Endometrial microvascular endothelial cells (primary cell): ENCODE measurements at regions not wholly inside any gene's neighbourhood (a gene's known extent, or its start where the extent isn't known, plus 50 kb on each side); places are given as distances from the start of the nearest gene placed in this dataset.

Experiments used
- in situ Hi-C: cut with HindIII; loops from 2 replicates; pipeline ENCODE4 v1.10.0; 2017; ENCODE audit warnings: low sequenced_read_pairs, low pct_unique_long_range_greater_than_20kb; ENCODE audit errors: inconsistent ontology term

- in situ Hi-C loops, result no loop called here
Measured at GRCh38 chr3:159766563-159767185, 222.0 kb upstream of the IL12A start.

DNA sequence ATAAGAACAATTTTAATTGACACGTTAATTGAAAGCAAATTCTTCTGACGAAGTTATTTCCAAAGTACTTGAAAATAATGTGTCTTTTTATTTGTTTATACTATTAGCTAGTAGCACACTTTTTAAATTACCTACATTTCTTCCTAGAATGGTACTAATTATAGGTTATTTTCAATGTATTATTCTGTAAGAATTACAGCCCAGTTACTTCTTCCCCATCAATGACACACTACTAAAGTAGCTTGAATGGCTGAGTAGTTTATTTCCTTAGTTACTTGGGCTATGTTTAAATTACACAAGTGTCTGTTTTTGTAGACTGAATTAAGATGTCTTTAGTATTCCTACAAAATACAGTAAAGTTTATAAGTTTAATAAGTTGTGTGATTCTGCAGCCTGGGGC, 217.6 kb upstream of the IL12A start:
- in situ Hi-C loops, result loop anchor here (10.0 kb wide), 1 partner anchor 56 kb away; no protein-coding TSS in a partner anchor

GRCh38 chr3:159771865-159772611, 216.6 kb upstream of the IL12A start:
- in situ Hi-C loops, result loop anchor here (10.0 kb wide), 1 partner anchor 57 kb away; no protein-coding TSS in a partner anchor

- in situ Hi-C loops, result loop anchor here (10.0 kb wide), 1 partner anchor 59 kb away; no protein-coding TSS in a partner anchor
Measured at GRCh38 chr3:159773706-159774105, 214.9 kb upstream of the IL12A start.

DNA sequence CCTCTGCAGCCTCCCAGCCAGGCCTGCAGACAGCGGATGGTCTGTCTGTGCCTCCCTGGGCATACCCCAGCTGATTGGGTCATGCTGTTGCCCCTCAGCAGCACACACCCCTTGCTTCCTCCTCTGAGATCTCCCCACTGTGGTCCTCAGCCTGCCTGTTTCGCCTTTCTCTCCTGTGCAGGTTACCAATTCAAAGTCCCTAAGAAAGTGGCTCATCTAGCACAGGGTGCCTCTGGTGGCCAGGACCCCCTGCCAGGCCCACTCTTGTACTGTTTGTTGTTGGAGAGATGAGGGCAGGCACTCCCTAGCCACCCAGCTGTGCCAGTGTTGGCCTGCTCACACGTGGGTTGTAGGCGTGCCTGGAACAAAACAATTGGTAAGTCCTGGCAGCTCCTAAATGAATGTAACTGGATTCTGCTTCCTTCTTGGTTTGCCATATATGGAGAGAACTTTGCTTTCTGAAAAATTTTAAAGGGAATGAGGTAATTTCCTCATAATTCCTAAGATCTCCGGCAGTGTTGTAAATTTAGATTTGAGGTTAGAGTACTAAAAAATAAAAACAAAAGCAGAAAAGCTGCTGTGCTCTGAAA, 213.2 kb upstream of the IL12A start:
- in situ Hi-C loops, result loop anchor here (5.0 to 10.0 kb wide), 2 partner anchors 43 to 61 kb away; no protein-coding TSS in a partner anchor

DNA sequence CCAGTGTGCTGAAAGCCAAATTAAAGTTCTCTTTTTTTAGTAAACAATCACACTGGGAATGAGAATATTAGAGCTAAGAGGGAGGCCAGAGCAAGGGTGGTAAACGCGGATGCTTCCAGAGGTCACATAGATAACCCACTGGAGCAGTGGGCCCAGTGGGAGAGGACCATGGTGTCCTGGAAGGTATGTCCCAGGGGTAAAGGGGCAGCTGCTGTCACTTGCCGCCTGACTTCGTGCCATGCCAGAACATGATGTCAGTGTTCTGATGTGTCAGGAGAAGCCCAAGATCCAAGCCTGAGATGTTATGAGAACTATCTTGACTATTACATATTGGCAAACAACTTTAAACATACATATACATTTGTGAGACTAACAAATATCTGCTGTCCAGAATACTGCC, 211.9 kb upstream of the IL12A start:
- in situ Hi-C loops, result loop anchor here (5.0 to 10.0 kb wide), 2 partner anchors 44 to 62 kb away; no protein-coding TSS in a partner anchor

DNA sequence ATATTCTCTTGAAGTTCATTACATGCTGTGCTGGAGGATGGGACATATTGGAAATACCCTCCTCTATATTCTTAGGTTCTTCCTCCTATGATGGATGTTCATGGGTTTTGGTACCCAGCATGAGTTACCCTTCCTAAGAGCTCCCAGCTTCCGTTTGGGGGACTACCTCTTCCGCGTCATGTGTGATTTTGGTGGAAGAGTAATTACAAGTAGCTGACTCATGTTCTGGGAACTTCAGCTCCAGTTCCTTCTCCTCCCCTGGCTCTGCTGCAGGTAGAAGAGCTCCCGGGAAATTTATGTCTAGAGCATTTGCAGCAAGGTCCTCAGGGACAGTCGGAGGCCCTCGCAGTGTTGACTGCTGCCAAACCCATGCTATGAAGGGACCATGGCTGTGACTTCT, 208.8 kb upstream of the IL12A start:
- in situ Hi-C loops, result loop anchor here (5.0 to 10.0 kb wide), 2 partner anchors 48 to 65 kb away; no protein-coding TSS in a partner anchor

GRCh38 chr3:159781867-159782266, 206.8 kb upstream of the IL12A start:
- in situ Hi-C loops, result no loop called here

- in situ Hi-C loops, result no loop called here
Measured at GRCh38 chr3:159782724-159783421, 205.8 kb upstream of the IL12A start.

GRCh38 chr3:159783780-159784742, 204.6 kb upstream of the IL12A start:
- in situ Hi-C loops, result no loop called here

DNA sequence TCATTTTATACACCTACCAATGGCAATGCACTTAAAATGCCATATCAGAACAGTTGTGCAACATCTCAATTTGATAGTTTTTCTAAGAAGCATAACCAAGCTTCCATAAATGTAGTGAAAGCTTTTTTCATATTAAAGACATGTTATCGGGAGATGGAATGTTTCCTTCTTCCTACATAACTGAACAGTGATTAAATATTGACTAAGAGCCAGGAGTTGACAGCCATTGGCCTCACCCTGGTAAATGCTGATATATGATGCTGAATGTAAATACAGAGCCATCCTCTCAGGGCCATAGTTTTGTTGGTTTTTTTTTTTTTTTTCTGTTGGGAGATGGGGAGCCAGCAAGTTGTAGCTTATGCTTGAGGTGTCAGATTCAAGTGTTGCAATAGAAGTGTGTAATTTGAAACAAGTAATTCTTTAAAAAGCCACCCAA, 203.3 kb upstream of the IL12A start:
- in situ Hi-C loops, result no loop called here

- in situ Hi-C loops, result no loop called here
Measured at GRCh38 chr3:159786489-159787177, 202.0 kb upstream of the IL12A start.

GRCh38 chr3:159787178-159787574, 201.5 kb upstream of the IL12A start:
- in situ Hi-C loops, result no loop called here

GRCh38 chr3:159787794-159788205, 200.8 kb upstream of the IL12A start:
- in situ Hi-C loops, result no loop called here

DNA sequence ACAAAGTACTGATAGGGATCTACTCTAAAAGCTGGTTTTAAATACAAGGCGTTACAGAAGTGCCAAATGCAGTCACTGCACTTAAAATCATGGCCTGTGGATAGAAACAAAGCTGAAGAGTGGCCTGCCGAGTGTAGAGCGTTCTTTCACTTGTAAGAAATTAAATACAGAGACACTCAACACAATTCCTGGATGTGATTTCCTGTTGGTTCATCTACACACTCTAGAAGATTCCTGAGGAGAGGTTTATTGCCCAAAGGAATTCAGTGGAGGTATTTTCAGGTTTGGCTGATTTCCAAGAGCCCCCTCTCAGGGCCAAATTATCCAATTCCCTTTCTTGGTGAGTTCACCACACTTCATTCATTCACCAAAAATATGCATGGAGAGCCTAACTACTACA, 200.3 kb upstream of the IL12A start:
- in situ Hi-C loops, result no loop called here

DNA sequence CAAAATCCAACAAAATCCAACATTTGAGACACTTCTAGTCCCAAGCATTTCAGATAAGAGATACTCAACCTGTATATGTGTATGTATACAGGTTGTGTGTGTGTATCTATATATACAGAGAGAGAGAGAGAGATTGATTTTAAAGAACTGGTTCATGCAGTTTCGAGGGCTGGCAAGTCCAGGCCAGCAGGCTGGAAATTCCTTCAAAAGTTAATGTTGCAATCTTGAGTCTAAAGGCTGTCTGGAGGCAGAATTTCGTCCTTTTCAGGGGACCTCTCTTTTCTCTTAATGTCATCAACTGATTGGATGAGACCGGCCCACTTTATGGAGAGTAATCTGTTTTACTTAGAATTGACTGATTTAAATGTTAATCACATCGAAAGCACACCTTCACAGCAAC, 199.6 kb upstream of the IL12A start:
- in situ Hi-C loops, result no loop called here

GRCh38 chr3:159789742-159790635, 198.6 kb upstream of the IL12A start:
- in situ Hi-C loops, result no loop called here
